ENCODE measurements at regions not wholly inside any gene's neighbourhood (a gene's known extent, or its start where the extent isn't known, plus 50 kb on each side); places are given as distances from the start of the nearest gene placed in this dataset.
A peak's percentile ranks its signal among the peaks of the same experiment; 100 is the strongest.
"Not testable (repeated sequence)": the region's sequence is repeated elsewhere in the genome, so short reads cannot be mapped to it uniquely, and the experiment has no call there.

GRCh38 chr10:32190890-32191491 is 134.8 kb upstream of the KIF5B start (continued):
- TF ChIP-seq, protein P1, sequence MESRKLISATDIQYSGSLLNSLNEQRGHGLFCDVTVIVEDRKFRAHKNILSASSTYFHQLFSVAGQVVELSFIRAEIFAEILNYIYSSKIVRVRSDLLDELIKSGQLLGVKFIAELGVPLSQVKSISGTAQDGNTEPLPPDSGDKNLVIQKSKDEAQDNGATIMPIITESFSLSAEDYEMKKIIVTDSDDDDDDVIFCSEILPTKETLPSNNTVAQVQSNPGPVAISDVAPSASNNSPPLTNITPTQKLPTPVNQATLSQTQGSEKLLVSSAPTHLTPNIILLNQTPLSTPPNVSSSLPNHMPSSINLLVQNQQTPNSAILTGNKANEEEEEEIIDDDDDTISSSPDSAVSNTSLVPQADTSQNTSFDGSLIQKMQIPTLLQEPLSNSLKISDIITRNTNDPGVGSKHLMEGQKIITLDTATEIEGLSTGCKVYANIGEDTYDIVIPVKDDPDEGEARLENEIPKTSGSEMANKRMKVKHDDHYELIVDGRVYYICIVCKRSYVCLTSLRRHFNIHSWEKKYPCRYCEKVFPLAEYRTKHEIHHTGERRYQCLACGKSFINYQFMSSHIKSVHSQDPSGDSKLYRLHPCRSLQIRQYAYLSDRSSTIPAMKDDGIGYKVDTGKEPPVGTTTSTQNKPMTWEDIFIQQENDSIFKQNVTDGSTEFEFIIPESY (IDR thresholded peaks at IDR 0.05; ENCODE audit: extremely low read depth, insufficient replicate concordance, low read length) = no peak
- TF ChIP-seq RAD21 (IDR thresholded peaks at IDR 0.05; ENCODE audit: low read depth) (peak; percentile 63), YY1 (IDR thresholded peaks at IDR 0.05; ENCODE audit: extremely low read depth, insufficient replicate concordance, low read depth, low read length) (no peak), CEBPB (IDR thresholded peaks at IDR 0.05; ENCODE audit: low read depth) (0 out of 2 replicates have a peak, but pooled peaks have one; percentile 16), MAX (IDR thresholded peaks at IDR 0.05) (no peak), SP1 (IDR thresholded peaks at IDR 0.05; ENCODE audit: low read depth) (no peak)

DNA sequence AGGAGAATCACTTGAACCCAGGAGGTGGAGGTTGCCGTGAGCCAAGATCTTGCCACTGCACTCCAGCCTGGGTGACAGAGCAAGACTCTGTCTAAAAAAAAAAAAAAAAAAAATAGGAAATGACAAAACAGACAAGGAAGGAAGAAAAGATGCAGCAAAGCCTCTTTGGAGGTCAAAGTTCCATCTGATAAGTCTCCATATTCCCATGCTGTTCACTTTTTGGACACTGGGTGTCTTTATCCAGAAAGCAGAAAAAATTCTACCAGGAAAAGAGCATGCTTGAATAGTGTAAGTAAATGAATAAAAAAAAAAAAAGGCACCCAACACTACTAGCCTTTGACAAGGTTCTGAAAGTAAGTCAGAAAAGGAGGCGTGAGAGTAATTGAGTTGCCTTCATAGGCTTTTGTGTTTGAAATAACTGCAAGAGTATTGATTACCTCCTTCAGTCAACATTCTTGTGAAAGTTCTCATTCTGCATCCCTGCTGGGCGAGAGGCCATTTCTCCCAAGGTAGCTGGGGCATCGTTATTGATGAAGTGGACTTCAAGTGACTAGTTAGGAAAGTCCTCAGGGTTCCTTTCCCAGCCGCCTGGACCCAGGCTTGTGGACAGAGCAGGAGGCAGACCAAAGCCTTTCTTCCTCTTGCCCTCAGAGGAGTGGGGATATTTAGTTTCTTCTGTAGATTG is 133.3 kb upstream of the KIF5B start:
- Histone ChIP-seq H3K4me2 (ENCODE audit: low read length) (peak overlapping the region; percentile 18; the same call in 1 of the 2 replicates), H3K27me3 (ENCODE audit: insufficient read depth, low read length) (no peaks in the 10 kb centered on the region), H3K9me2 (ENCODE audit: insufficient read depth) (no peaks in the 10 kb centered on the region), H3K36me3 (ENCODE audit: control insufficient read depth in 1 of 2, insufficient read depth in 2 of 2, low read length in 2 of 2) (no peaks in the 10 kb centered on the region), H3K9ac (ENCODE audit: low read length) (no peak overlapping the region), H4K20me1 (ENCODE audit: insufficient read depth) (no peaks in the 10 kb centered on the region), H3K4me3 (replicated peaks in 1 of 2; ENCODE audit: low read depth in 1 of 2, low read length in 2 of 2) (no peak overlapping the region), H2AFZ (ENCODE audit: low read depth, low read length, poor library complexity, severe bottlenecking) (peak overlapping the region; percentile 18), H3K4me1 (ENCODE audit: control insufficient read depth in 1 of 2, insufficient read depth in 2 of 2, low read length in 2 of 2) (peaks cover 3 to 9% of the 10 kb centered on the region in 2 experiments; a peak in 3 of 4 replicates), H3K27ac (ENCODE audit: low read depth, low read length) (no peak overlapping the region), H3K9me3 (ENCODE audit: control insufficient read depth in 1 of 2, insufficient read depth in 1 of 2, low read depth in 1 of 2, low read length in 2 of 2) (no peaks in the 10 kb centered on the region), H3K79me2 (ENCODE audit: insufficient read depth, low read length) (no peaks in the 10 kb centered on the region)
- peak; percentile 71 for ATAC-seq
- BruUV-seq (replicated peaks) = no TSS peak
- intact Hi-C loops (cut with micrococcal nuclease) = loop anchor here (5.0 kb wide), 1 partner anchor 132 kb away; the partner anchor contains the start of gene KIF5B
- DNase-seq (ENCODE audit: low read depth, low spot score) = peak; percentile 18
- ChIA-PET POLR2A (interaction anchor here (1.1 kb wide), 1 partner anchor 156 kb away, joined by 3 read pairs; no protein-coding TSS in a partner anchor), CTCF (interaction anchor here (1.1 to 1.3 kb wide), 3 partner anchors 10 to 178 kb away, joined by 3 to 5 read pairs (median 4); no protein-coding TSS in a partner anchor), RAD21 (ENCODE audit: low non-redundant PET in 1 of 2, low total read pairs in 2 of 2, uncharacterized antibody in 2 of 2, unreplicated experiment in 2 of 2) (no interaction called here)
- TF ChIP-seq CTCF (IDR thresholded peaks at IDR 0.05 in 2 of 3, conservative IDR thresholded peaks at IDR 0.05 in 1 of 3; ENCODE audit: borderline replicate concordance in 1 of 3, insufficient read depth in 1 of 3, low read depth in 2 of 3, low read length in 2 of 3) = peak in 2 of 3 experiments; percentile 24 to 32; a peak in 3 of 6 replicates
- TF ChIP-seq YY1 (IDR thresholded peaks at IDR 0.05; ENCODE audit: extremely low read depth, insufficient replicate concordance, low read depth, low read length) = no peak

DNA sequence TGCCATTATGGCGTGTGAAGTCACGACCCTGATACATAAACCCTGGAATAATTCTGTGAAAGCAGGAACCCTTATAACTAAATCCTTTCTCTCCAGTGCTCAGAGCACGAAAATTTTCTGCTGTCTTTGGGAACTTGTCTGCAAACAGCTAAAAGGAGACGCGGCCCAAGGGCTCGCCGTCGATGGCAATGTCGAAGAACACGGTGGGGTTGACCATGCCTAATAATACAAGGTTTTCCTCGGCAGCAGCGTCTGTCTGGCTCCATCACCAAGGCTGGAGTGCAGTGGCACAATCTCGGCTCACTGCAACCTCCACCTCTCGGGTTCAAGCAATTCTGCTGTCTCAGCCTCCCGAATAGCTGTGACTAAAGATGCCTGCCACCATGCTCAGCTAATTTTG is 132.4 kb upstream of the KIF5B start:
- ATAC-seq; H3K4me2 ChIP-seq (ENCODE audit: low read length); H4K20me1 ChIP-seq (ENCODE audit: insufficient read depth); H3K27ac ChIP-seq (ENCODE audit: low read depth, low read length); H3K9me2 ChIP-seq (ENCODE audit: insufficient read depth); RAD21 ChIA-PET (ENCODE audit: low non-redundant PET in 1 of 2, low total read pairs in 2 of 2, uncharacterized antibody in 2 of 2, unreplicated experiment in 2 of 2); H3K9me3 ChIP-seq (ENCODE audit: control insufficient read depth in 1 of 2, insufficient read depth in 1 of 2, low read depth in 1 of 2, low read length in 2 of 2); POLR2A ChIA-PET; H3K79me2 ChIP-seq (ENCODE audit: insufficient read depth, low read length); DNase-seq (ENCODE audit: low read depth, low spot score); H3K36me3 ChIP-seq (ENCODE audit: control insufficient read depth in 1 of 2, insufficient read depth in 2 of 2, low read length in 2 of 2); H3K4me3 ChIP-seq (replicated peaks in 1 of 2; ENCODE audit: low read depth in 1 of 2, low read length in 2 of 2); H2AFZ ChIP-seq (ENCODE audit: low read depth, low read length, poor library complexity, severe bottlenecking); BruUV-seq (replicated peaks); CTCF ChIA-PET; H3K9ac ChIP-seq (ENCODE audit: low read length); H3K27me3 ChIP-seq (ENCODE audit: insufficient read depth, low read length); H3K4me1 ChIP-seq (ENCODE audit: control insufficient read depth in 1 of 2, insufficient read depth in 2 of 2, low read length in 2 of 2): not testable (repeated sequence)
- intact Hi-C loops (cut with micrococcal nuclease) = loop anchor here (5.0 kb wide), 1 partner anchor 131 kb away; the partner anchor contains the start of gene KIF5B
